ENCODE measurements at regions not wholly inside any gene's neighbourhood (a gene's known extent, or its start where the extent isn't known, plus 50 kb on each side); places are given as distances from the start of the nearest gene placed in this dataset.
"Not testable (repeated sequence)": the region's sequence is repeated elsewhere in the genome, so short reads cannot be mapped to it uniquely, and the experiment has no call there.

GRCh38 chr12:41992692-41993215 lies 151.9 kb downstream of the GXYLT1 start:
- DNase-seq, result no peak
- no peak for TF ChIP-seq CTCF (IDR thresholded peaks at IDR 0.05; ENCODE audit: low read depth, low read length)
- no peaks in the 10 kb centered on the region for H3K9me3 ChIP-seq (ENCODE audit: severe bottlenecking)
- H3K36me3 ChIP-seq, result no peaks in the 10 kb centered on the region
- no peak overlapping the region for H3K27ac ChIP-seq
- no peak overlapping the region for H3K4me3 ChIP-seq (ENCODE audit: low read depth, low read length)
- no peaks in the 10 kb centered on the region for H3K27me3 ChIP-seq (ENCODE audit: insufficient read depth, low read depth, severe bottlenecking)

- DNase-seq, result no peak
- Histone ChIP-seq H3K4me3 (ENCODE audit: low read depth, low read length) (no peak overlapping the region), H3K27me3 (ENCODE audit: insufficient read depth, low read depth, severe bottlenecking) (no peaks in the 10 kb centered on the region), H3K36me3 (no peaks in the 10 kb centered on the region), H3K27ac (no peak overlapping the region), H3K9me3 (ENCODE audit: severe bottlenecking) (no peaks in the 10 kb centered on the region)
- TF ChIP-seq CTCF (IDR thresholded peaks at IDR 0.05; ENCODE audit: low read depth, low read length), result no peak
Measured at GRCh38 chr12:41992022-41992421, 152.7 kb downstream of the GXYLT1 start.

GRCh38 chr12:41988715-41989114 lies 156.0 kb downstream of the GXYLT1 start:
- Histone ChIP-seq H3K27ac (no peak overlapping the region), H3K36me3 (no peaks in the 10 kb centered on the region), H3K4me3 (ENCODE audit: low read depth, low read length) (no peak overlapping the region), H3K9me3 (ENCODE audit: severe bottlenecking) (no peaks in the 10 kb centered on the region), H3K27me3 (ENCODE audit: insufficient read depth, low read depth, severe bottlenecking) (no peaks in the 10 kb centered on the region)
- DNase-seq, result no peak
- TF ChIP-seq CTCF (IDR thresholded peaks at IDR 0.05; ENCODE audit: low read depth, low read length), result no peak

GRCh38 chr12:41986513-41986912 lies 158.2 kb downstream of the GXYLT1 start:
- H3K4me3 ChIP-seq (ENCODE audit: low read depth, low read length); H3K27ac ChIP-seq; DNase-seq; H3K36me3 ChIP-seq; H3K9me3 ChIP-seq (ENCODE audit: severe bottlenecking); H3K27me3 ChIP-seq (ENCODE audit: insufficient read depth, low read depth, severe bottlenecking): not testable (repeated sequence)

GRCh38 chr12:41983856-41984255 lies 160.8 kb downstream of the GXYLT1 start:
- H3K27me3 ChIP-seq (ENCODE audit: insufficient read depth, low read depth, severe bottlenecking), result no peaks in the 10 kb centered on the region
- H3K9me3 ChIP-seq (ENCODE audit: severe bottlenecking), result no peaks in the 10 kb centered on the region
- no peak for TF ChIP-seq CTCF (IDR thresholded peaks at IDR 0.05; ENCODE audit: low read depth, low read length)
- no peak for DNase-seq
- no peak overlapping the region for H3K4me3 ChIP-seq (ENCODE audit: low read depth, low read length)
- H3K36me3 ChIP-seq, result no peaks in the 10 kb centered on the region
- no peak overlapping the region for H3K27ac ChIP-seq

- H3K27ac ChIP-seq, result no peak overlapping the region
- no peaks in the 10 kb centered on the region for H3K36me3 ChIP-seq
- no peaks in the 10 kb centered on the region for H3K9me3 ChIP-seq (ENCODE audit: severe bottlenecking)
- TF ChIP-seq CTCF (IDR thresholded peaks at IDR 0.05; ENCODE audit: low read depth, low read length), result no peak
- DNase-seq, result no peak
- H3K27me3 ChIP-seq (ENCODE audit: insufficient read depth, low read depth, severe bottlenecking), result no peaks in the 10 kb centered on the region
- no peak overlapping the region for H3K4me3 ChIP-seq (ENCODE audit: low read depth, low read length)
Measured at GRCh38 chr12:41983394-41983793, 161.3 kb downstream of the GXYLT1 start.
